ENCODE measurements at regions not wholly inside any gene's neighbourhood (a gene's known extent, or its start where the extent isn't known, plus 50 kb on each side); places are given as distances from the start of the nearest gene placed in this dataset.
"Not testable (repeated sequence)": the region's sequence is repeated elsewhere in the genome, so short reads cannot be mapped to it uniquely, and the experiment has no call there.

DNA sequence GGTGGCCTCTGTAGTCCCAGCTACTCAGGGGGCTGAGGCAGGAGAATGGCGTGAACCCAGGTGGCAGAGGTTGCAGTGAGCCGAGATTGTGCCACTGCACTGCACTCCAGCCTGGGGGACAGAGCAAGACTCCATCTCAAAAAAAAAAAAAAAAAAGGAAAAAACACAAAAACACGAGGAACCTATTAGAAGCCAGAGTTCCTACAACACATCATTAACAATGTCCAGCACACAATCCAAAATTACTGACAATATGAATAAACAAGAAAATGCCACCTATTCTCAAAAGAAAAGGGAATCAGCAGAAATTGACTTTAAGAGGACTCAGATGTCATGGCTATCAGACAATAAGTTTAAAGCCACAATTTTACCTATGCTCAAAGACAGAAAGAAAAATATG is 57.3 kb upstream of the HS3ST3A1 start:
- DNase-seq (ENCODE audit: low read depth): not testable (repeated sequence)

DNA sequence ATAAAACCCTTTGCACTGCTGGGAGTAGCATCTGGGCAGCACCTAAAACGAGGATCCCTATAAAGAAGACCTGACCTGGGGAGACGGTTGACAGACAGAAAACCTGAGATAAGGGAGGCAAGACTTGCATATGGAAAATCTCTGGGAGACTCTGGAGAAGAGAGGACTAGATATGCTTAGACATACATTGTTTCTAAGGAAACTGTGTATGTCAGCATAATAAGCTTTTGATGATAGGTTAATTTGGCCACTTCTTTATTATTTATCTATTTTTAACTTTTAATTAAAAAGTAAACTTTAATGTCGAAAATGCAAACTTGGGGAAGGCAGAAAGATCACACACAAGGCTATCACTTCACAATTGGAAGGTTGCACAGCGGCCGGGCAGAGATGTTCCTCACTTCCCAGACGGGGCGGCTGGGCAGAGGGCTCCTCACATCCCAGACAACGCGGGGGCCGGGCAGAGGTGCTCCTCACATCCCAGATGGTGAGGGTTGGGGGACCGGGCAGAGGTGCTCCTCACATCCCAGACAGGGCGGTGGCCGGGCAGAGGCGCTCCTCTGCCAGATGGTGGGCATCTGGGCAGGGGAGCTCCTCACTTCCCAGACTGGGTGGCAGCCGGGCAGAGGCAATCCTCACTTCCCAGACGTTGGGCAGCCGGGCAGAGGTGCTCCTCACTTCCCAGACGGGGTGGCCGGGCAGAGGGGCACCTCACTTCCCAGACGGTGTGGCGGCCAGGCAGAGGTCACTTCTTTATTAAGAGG is 64.3 kb upstream of the HS3ST3A1 start:
- no peak for DNase-seq (ENCODE audit: low read depth)

DNA sequence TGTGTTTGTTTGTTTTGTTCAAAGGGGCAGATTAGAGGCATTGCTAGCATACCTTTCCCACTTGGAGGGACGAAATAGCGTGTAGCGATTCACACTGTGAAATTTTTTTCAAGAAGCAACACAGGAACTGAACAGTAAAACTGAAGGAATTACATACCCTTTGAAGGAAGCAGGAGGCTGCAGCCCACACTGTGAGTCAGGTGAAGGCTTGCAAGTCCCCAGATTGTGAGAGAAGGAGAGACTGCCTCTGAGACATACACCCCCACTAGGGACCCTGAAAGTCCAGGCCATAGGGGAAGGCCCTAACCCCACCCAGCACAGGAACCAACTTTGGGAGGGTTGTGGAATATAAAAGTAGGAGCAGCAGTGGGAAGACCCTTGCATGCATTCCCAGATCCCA is 69.6 kb upstream of the HS3ST3A1 start:
- DNase-seq (ENCODE audit: low read depth): peak; percentile 23

DNA sequence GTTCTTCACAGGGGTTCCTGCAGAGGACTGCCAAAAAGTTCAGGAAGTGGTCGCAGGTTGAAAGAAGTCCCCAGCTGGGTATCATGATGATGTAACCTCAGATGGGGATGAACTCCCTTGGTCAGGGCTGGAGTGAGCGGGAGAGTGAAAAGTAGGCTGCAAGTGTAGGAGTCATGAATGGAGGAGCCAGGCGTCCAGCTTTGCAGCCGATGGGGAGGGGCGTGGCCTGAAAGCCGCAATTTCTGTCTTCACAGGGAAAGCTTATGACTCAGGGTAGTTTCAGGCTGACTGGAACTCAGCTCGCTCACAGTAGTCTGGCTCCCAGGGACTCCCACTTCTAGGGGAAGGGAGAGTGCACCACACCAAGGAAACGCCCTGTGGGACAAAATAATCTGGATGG is 70.0 kb upstream of the HS3ST3A1 start:
- DNase-seq (ENCODE audit: low read depth): peak; percentile 50

DNA sequence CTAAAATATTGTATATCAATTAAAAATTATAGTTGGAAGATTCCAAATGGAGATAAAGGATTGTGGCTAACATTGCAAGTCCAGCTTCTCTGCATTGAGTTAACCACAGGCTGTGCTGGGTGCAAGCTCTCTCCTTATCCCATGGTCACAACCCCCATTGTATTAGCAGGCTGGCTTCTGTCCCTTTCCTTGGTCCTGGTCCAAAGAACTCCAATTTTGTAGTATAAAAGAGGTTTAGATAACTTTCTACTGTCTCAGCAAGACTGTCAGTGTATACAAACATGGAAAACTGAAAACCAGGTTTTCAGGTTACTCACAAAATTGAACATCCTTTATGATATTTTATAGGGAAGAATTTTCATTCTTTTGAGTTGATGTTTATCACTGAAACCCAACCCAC is 76.6 kb upstream of the HS3ST3A1 start:
- DNase-seq (ENCODE audit: low read depth): no peak

DNA sequence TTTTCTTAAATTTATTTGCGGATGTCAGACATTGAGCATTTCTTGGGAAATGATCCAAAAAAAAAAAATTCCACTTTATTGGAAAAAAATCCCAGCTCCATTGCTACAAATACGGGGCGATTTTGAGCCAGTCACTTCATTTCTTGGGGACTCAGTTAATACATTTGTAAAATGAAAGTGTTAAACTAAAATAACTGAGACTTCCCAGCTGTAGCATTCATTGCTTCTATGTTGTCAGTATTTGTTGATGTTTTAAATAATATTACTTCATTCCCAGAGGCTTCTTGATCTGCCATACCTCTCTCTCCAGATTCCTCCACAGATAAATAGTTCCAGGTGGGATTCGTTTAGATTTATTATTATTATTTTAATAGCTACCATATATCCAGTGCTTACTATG is 77.1 kb upstream of the HS3ST3A1 start:
- DNase-seq (ENCODE audit: low read depth): no peak

DNA sequence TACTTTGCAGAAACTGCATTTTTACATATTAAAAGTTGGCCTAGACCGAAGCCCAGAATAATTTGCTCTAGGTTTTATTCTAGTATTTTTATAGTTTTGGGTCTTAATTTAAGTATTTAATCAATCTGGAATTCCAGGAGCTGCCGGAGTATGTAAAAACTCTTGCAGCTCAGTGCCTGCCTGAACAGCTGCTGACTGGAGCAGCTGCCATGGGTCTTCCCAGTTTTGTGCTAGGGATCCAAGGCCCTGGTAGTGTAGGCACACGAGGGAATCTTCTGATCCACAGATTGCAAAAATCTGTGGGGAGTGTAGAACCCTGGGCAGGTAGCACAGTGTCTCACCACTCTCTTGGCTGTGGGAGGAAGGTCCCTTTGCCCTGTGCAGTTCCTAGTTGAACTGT is 87.0 kb upstream of the HS3ST3A1 start:
- DNase-seq (ENCODE audit: low read depth): no peak

DNA sequence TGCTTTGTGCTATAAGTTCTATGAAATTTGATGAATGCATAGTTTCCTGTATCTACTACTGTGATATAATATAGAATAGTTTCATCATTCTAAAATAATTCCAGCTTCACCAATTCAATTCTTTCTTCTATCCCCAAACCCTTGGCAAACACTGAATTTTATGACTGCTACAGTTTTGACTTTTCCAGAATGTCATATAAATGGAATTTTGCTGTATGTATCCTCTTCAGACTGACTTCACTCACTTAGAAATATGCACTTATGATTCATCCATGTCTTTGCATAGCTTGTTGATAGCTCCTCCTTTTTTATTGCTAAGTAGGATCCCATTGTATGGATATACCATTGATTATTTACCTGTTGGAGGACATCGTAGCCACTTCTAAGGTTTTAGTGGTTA is 89.1 kb upstream of the HS3ST3A1 start:
- peak; percentile 9 for DNase-seq (ENCODE audit: low read depth)

DNA sequence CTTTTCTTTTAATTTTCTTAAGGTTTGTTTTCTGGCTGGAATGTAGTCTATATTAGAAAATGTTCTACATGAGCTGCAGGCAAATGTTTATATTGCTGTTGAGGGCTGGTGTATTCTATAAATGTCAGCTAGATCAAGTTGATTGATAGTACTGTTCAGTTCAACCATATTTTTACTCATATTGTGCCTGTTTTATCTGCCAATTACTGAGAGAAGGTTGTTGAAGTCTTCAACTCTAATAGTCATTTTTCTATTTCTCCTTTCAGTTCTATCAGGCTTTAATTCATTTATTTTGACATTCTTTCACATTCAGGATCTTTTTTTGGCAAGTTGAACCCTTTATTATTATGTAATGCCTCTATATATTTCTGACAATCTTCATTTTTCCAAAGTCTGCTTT is 93.2 kb upstream of the HS3ST3A1 start:
- DNase-seq (ENCODE audit: low read depth): no peak

DNA sequence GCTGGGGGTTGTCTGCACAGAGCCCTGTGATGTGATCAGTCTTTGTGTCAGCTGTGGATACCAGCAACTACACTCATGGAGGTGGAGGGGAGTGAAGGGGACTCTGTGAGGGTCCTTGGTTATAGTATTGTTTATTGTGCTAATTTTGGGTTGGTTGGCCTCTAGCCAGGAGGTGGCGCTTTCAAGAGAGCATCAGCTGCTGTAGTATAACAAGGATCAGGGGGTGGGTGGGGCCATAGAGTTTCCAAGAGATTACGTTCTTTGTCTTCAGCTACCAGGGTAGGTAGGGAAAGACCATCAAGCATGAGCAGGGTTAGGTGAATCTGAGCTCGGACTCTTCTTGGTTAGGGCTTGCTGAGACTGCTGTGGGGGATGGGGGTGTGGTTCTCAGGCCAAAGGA is 97.1 kb upstream of the HS3ST3A1 start:
- no peak for DNase-seq (ENCODE audit: low read depth)

DNA sequence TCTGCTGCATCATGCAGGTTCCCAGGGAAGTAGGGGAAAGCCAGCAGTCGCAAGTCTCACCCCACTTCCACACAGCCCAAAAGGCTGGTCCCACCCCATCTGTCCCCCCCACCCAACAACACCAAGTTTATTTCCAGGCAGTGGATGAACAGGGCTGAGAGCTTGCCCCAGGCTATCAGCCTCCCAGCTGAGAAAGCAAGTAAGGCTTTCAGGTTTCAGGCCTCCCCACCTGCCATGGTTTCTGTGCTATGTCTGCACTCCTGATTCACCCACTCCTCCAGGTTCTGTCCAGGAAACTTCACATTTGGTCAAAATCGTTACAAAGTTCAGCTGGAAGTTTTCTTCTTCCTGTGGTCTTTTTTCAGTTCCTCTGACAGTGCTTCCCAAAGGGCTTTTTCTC is 97.5 kb upstream of the HS3ST3A1 start:
- no peak for DNase-seq (ENCODE audit: low read depth)

DNA sequence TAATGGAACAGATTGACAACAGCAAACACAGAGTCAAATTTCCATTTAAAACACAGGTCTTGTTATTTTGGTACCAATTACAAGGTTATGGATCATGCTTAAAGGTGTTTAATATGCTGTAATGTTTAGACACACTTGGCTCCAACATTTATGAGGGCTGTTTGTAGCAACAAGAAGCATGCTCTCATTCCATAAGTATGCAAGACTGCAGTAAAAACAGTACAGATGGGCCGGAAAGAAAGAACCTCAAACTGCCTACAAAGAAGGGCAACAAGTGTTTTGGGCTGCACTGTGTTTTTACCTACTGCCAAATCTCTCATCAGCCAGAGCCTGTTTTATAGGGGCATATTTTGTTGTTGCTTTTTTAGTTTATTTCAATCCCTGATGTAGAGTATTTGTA is 100.5 kb upstream of the HS3ST3A1 start:
- peak; percentile 51 for DNase-seq (ENCODE audit: low read depth)

DNA sequence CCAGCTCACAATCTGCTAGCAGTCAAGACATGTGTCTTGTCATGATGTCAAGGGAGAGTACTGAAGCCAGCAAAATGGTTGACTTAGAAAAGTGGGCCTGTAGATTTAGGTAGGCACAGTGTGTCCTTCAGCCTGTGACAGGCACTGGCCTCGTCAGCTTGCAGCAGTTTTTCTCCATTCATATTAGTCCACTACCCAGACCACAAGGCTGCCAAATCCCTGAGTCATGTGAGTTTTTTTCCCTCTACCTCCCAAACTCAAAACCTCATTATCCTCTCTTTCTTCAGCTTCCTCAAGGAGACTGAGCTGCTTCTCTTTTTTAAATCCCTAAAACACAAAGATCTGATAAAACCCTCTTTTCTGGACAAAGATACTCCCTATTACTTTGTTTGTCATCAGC is 102.6 kb upstream of the HS3ST3A1 start:
- DNase-seq (ENCODE audit: low read depth): peak; percentile 61

DNA sequence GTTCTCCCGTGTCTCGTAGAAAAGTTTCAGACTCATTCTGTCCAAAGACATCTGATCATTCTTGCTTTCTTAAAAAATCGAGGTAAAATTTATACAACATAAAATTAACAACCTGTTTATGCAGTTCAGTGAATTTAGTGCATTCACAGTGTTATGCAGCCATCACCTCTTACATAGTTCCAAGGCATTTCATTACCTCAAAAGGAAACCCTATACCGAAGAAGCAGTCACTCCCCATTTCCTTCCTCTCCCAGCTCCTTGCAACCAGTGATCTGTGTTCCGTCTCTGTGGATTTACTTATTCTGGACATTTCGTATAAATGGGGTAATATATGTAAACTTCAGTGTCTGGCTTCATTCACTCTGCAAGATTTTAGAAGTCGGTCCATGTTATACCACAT is 103.5 kb upstream of the HS3ST3A1 start:
- DNase-seq (ENCODE audit: low read depth): no peak

DNA sequence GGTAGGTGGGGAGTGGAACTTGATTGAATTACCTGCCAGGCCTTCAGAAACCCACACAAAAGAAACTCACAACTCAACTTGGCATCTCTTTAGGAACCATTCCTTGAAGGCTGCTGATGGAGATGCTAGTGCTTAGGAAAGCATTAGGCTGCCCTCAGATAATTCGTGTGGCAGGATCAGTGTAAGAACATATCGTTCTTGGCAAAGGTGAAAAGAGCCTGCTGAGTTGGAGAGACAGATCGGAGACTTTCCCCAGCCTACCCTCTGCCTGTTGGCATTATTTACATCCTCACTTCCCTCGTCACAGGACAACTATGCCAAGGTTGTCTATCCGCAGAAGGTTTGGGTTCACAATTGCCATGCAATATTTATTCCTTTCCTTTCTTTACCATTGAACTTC is 120.0 kb upstream of the HS3ST3A1 start:
- DNase-seq (ENCODE audit: low read depth): no peak

DNA sequence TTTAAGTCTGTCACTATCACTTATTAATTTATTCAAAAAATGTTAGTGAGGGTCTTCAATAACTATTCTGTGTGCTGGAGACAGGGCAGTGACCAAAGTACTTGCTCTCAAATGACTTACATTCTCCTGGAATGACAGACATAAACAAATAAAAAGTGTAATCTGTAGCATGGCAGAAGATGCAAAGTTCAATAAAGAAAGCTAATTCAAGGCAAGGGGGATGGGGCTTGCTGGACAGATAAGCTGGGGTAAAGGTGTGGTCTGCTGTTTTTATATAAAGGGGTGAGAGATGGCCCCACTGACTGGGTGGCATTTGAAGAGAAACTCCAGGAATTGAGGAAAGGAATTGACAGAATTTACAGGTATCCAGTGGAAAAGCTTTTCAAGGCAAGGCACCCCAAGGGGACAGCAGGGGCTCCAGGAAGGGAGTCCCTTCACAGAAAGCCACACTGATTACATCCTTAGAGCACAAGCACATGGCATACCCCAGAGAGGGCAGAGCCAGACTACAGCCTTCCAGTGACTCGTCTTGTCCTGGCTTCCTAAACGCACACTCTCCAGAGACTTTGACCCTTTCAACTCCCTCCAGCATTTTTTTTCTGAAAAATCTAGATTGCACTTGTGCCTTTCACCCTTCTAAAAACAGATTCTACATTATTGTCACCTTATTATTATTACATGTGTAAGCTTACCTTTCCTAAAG is 123.7 kb upstream of the HS3ST3A1 start:
- DNase-seq (ENCODE audit: low read depth): peak; percentile 78

DNA sequence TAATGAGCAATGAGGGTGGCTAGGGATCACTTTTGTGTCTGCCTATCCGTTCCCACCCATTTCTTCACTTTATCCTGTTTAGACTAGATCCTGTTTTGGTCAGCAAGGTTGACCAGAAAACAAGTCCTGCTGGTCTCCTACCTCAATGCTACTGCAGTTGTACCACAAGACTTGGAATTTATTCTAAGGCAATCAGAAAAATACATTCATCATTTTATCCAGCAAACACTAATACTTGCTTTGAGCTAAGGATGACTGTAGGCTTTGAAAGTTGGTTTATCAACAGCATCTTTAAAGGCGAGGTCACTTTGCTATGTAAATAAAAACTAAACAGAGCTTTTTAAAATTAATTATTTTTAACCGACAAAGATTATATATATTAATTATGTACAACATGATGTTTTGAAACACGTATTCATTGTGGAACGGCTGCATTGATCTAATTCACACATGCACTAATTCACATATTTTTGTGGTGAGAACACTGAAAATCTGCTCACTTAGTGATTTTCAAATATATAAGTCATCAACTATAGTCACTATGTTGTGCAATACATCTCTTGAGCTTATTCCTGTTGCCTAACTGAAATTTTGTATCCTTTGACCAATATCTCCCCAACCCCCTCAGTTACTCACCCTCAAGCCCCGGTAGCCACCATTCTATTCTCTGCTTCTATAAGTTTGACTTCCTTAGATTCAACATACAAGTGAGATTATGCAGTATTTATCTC is 125.9 kb upstream of the HS3ST3A1 start:
- DNase-seq (ENCODE audit: low read depth): peak; percentile 87

DNA sequence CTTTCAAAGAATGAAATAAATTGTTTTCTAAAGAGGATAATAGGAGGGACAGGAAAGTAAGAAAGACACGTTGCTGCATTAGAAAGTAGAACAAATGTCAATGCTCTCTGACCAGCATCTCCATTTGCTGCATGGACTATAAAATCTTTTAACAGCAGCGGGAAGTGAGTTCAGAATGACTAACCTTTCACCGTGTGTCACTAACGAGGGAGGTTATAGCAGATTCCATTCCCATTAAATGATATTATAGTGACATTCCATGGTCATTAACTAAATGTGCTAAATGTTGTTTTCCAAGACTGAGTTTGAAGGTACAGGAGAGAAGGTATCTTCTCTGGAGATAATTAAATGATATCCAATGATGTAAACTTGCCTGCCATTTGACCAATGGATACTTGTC is 127.1 kb upstream of the HS3ST3A1 start:
- peak; percentile 29 for DNase-seq (ENCODE audit: low read depth)

DNA sequence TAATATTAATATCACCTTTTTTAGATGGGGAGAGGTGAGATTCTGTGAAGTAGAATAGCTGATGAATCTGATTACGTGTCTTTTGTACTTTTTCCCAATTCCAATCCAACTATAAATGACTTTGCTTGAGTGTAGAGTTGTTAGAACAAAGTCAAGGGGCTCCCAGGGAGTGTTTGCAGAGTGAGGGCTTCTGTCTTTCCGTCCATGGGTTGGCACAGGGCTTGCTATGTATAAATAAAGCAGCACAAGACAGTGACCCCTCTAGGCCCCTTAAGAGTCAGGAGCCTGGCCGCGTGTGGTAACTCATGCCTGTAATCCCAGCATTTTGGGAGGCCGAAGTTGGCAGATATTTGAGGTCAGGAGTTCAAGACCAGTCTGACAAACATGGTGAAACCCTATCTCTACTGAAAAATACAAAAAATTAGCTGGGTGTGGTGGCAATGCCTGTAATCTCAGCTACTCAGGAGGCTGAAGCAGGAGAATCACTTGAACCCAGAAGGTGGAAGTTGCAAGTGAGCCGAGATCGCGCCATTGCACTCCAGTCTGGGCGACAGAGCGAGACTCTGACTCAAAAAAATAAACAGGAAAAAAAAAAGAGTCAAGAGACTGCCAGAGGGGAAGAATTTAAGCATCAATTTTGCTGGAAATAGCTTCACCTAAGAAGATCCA is 127.9 kb upstream of the HS3ST3A1 start:
- no peak for DNase-seq (ENCODE audit: low read depth)

DNA sequence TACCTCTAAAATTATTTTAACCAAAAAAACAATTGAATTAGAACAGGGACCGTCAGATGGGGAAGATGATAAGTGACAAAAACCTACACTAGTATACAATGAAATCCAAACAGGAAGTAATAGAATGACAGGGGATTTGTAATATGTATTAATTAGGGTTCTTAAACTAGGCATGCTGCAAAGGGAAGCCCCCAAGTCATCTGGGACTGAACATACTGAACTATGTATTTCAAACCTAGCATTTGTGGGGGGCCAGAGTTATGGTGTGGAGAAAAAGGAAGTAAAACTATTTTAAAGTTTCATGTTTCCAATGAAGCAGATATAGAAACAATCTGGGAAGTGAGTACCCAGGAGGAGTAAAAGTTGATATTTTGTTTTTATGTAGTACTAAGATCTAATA is 133.2 kb upstream of the HS3ST3A1 start:
- DNase-seq (ENCODE audit: low read depth): no peak

DNA sequence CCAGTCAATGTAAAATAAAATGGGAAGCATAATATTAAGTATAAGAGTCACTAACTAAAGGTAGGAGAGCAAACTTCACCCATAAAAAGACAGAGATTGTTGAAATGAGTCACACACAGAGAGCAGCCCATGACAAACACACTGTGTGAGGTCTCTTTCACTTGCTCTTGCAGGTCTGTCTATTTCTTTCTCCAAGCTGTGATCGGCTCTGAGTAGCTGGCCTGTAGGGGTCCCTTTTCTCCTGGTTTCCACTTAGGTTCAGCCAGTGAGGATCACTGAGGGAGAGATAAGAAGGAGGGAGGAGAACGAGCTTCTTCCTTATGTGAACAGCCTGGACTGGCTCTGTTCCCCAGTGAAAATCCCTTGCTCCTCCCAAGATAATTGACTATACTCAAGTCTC is 133.7 kb upstream of the HS3ST3A1 start:
- DNase-seq (ENCODE audit: low read depth): peak; percentile 28

DNA sequence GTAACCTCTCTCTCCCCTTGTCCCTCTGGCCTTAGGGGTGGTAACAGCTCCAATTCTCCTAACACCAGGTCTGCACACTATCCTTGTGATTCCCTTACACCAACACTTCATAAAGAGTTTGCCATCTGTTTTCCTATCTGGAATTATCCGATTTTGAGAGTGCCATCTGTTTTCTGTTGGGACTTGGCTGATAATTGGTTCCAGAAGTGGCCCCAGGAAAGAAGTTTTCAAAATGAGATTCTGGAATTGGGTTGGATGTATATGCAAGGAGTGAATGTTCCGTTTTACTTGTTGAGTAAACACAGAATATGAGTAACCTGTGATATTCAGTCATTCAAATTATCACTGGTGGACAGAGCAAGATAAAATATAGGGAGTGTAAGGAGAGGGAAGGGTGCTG is 134.1 kb upstream of the HS3ST3A1 start:
- no peak for DNase-seq (ENCODE audit: low read depth)

DNA sequence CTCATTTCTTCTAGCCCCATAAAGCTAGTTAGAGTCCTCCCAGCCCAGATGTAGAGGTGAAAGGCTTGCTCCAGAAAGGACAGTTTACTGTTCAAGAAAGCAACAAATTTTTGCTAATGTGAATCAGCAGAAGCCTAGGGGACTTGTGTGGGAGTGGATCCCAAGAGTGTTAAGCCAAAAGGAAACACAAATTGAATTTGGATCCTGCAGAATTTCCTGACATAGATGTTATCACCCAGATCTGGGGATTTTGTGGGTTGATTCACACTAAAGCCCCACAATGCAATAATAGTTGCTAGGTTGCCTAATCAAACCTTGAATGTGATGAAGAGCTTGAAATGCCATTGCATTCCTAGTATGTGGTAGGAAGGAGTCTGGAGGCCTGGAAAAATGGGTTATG is 135.2 kb upstream of the HS3ST3A1 start:
- peak; percentile 59 for DNase-seq (ENCODE audit: low read depth)

Data from iris pigment epithelial cell (primary cell).